Body of pancreas (tissue), 4 donors: ENCODE measurements at regions not wholly inside any gene's neighbourhood (a gene's known extent, or its start where the extent isn't known, plus 50 kb on each side); places are given as distances from the start of the nearest gene placed in this dataset.

ENCODE experiments used
- ATAC-seq: fragments of 150-250 bp; one replicate; pipeline ENCODE4 v1.9.1; 2016
- DNase-seq, 4 donors: peaks; one replicate each; pipeline ENCODE4 v3.0.0-alpha.2; 2019
- H3K27ac ChIP-seq, 4 donors: fragments of 200-600 bp; sonication (generic); 1 replicate in 3 of 4; 2 replicates in 1 of 4; pipeline versions ENCODE4 v1.5.1 to v1.6.1; 2016 to 2019; ENCODE audit warnings: mild to moderate bottlenecking in 1 of 4, mixed read lengths in 1 of 4, moderate library complexity in 1 of 4
- H3K27me3 ChIP-seq, 2 donors: fragments of 200-600 bp; sonication (generic); one replicate each; pipeline ENCODE4 v1.6.0; 2016; ENCODE audit warnings: mild to moderate bottlenecking in 1 of 2
- H3K36me3 ChIP-seq, 2 donors: fragments of 200-600 bp; sonication (generic); replicated peaks in 1 of 2; 2 replicates each; pipeline ENCODE4 v1.5.1; 2016; ENCODE audit warnings: low read depth in 2 of 2; ENCODE audit not compliant: insufficient read depth in 1 of 2
- H3K4me1 ChIP-seq: fragments of 200-600 bp; sonication (generic); one replicate; pipeline ENCODE4 v1.6.0; 2016
- H3K4me3 ChIP-seq, 2 donors: fragments of 200-600 bp; sonication (generic); 1 replicate in 1 of 2; 2 replicates in 1 of 2; pipeline ENCODE4 v1.5.1; 2016 to 2019
- H3K9me3 ChIP-seq, 3 donors: fragments of 200-600 bp; sonication (generic); 1 replicate in 2 of 3; 2 replicates in 1 of 3; pipeline ENCODE4 v1.5.1; 2016
- POLR2A ChIP-seq, 3 donors: fragments of 450-650 bp; IDR thresholded peaks; one replicate each; pipeline ENCODE4 v1.6.1; 2016; ENCODE audit warnings: antibody characterized with exemption in 3 of 3, mild to moderate bottlenecking in 2 of 3
- WGBS, 2 donors: methylation state at CpG; one replicate each; pipeline ENCODE4 v1.1.5; 2017; 5-methylcytosine and 5-hydroxymethylcytosine counted together
- intact Hi-C: fragments of 100-400 bp; cut with DNase I; formaldehyde crosslinking; loops from one replicate; pipeline ENCODE4 v1.15.1; 2023
- TF ChIP-seq, protein P1 (sequence below), 7 experiments: fragments of 450-650 bp in 4 of 7; fragments of 200-600 bp in 3 of 7; sonication (generic) in 3 of 7; IDR thresholded peaks; one replicate each; pipeline ENCODE4 v1.5.1; 2016 to 2019; ENCODE audit warnings: antibody characterized with exemption in 7 of 7

DNA sequence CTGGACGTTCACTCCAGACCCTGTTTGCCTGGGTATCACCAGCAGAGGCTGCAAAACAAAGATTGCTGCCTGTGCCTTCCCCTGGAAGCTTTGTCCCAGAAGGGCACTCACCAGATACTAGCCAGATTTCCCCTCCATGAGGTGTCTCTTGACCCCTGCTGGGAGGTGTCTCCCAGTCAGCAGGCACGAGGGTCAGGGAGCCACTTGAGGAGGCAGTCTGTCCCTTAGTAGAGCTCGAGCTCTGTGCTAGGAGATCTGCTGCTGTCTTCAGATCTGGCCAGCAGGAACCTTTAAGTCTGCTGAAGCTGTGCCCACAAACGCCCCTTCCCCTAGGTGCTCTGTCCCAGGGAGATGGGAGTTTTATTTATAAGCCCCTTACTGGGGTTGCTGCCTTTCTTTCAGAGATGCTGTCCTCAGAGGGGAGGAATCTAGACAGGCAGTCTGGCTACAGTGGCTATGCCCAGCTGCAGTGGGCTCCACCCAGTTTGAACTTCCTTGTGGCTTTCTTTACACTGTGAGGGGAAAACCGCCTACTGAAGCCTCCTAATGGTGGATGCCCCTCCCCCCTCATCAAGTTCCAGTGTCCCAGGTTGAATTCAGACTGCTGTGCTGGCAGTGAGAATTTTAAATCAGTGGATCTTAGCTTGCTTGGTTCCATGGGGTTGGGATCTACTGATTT, 253.9 kb downstream of the SPATA31D1 start:
- DNase-seq (no peak), ATAC-seq (no peak)
- TF ChIP-seq POLR2A (IDR thresholded peaks at IDR 0.05), result no peak
- TF ChIP-seq, protein P1, sequence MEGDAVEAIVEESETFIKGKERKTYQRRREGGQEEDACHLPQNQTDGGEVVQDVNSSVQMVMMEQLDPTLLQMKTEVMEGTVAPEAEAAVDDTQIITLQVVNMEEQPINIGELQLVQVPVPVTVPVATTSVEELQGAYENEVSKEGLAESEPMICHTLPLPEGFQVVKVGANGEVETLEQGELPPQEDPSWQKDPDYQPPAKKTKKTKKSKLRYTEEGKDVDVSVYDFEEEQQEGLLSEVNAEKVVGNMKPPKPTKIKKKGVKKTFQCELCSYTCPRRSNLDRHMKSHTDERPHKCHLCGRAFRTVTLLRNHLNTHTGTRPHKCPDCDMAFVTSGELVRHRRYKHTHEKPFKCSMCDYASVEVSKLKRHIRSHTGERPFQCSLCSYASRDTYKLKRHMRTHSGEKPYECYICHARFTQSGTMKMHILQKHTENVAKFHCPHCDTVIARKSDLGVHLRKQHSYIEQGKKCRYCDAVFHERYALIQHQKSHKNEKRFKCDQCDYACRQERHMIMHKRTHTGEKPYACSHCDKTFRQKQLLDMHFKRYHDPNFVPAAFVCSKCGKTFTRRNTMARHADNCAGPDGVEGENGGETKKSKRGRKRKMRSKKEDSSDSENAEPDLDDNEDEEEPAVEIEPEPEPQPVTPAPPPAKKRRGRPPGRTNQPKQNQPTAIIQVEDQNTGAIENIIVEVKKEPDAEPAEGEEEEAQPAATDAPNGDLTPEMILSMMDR (IDR thresholded peaks at IDR 0.05), result no peak
- H3K4me1 ChIP-seq, result no peaks in the 10 kb centered on the region
- H3K4me3 ChIP-seq, result no peak overlapping the region
- H3K27me3 ChIP-seq, result no peaks in the 10 kb centered on the region
- no peaks in the 10 kb centered on the region for H3K9me3 ChIP-seq
- H3K36me3 ChIP-seq, result no peaks in the 10 kb centered on the region
- WGBS, 2 donors, result 35 to 54% methylated on average over 4 to 5 of the region's 5 CpGs
- intact Hi-C loops, result no loop called here
- H3K27ac ChIP-seq, result no peak overlapping the region

DNA sequence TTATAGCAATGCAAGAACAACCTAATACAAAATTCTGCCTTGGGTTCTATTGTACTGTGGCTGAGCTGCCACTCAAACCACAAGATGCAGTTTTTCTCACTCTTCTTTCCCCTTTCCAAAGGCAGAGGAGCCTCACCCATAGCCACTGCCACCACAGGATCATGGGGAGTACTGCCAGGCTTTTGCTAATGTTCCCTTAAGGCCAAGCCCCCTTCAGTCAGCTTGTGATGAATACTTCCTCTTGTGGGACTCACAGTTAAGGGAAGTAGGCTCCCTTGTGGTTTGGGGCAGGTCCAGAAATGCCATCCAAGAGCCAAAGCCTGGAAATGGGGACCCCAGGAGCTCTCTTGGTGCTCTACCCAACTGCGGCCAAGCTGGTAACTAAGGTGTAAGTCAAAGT, 258.7 kb downstream of the SPATA31D1 start:
- no peak for TF ChIP-seq POLR2A (IDR thresholded peaks at IDR 0.05)
- TF ChIP-seq, protein P1 (IDR thresholded peaks at IDR 0.05), result no peak
- no peak for ATAC-seq
- no peak overlapping the region for H3K4me3 ChIP-seq

DNA sequence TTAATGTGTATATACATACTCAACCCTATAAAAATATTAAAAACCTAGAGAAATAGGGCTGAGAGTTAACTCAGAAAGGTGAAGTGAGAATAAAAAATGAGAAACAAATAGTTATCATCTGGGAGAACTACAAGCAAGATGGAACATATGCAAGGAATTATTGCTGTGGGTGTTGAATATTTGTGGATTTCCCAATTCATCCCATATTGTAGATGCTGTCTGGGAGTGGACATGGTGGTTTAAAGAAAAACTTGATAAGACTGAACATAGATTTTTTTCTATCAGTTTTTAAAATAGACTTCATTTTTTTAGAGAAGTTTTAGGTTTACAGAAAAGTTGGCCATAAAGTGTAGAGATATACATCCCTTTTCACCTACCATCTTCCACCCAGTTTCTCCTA, 263.5 kb downstream of the SPATA31D1 start:
- TF ChIP-seq POLR2A (IDR thresholded peaks at IDR 0.05), result no peak
- TF ChIP-seq, protein P1 (IDR thresholded peaks at IDR 0.05), result no peak
- DNase-seq, result no peak
- H3K27ac ChIP-seq, result no peak overlapping the region
- no peaks in the 10 kb centered on the region for H3K36me3 ChIP-seq
- intact Hi-C loops, result no loop called here
- H3K27me3 ChIP-seq, result no peaks in the 10 kb centered on the region
- no peak overlapping the region for H3K4me3 ChIP-seq
- no peak for ATAC-seq
- no peaks in the 10 kb centered on the region for H3K4me1 ChIP-seq
- no peaks in the 10 kb centered on the region for H3K9me3 ChIP-seq

More for the DNA sequence above, 258.7 kb downstream of the SPATA31D1 start:
- Histone ChIP-seq H3K4me1 (no peaks in the 10 kb centered on the region), H3K9me3 (no peaks in the 10 kb centered on the region), H3K27me3 (no peaks in the 10 kb centered on the region), H3K27ac (no peak overlapping the region), H3K36me3 (no peaks in the 10 kb centered on the region)
- intact Hi-C loops, result no loop called here
- peak in 2 of 4 donors; percentile 9 to 46 for DNase-seq
- 85 to 86% methylated on average over 1 of the region's 1 CpG for WGBS, 2 donors

DNA sequence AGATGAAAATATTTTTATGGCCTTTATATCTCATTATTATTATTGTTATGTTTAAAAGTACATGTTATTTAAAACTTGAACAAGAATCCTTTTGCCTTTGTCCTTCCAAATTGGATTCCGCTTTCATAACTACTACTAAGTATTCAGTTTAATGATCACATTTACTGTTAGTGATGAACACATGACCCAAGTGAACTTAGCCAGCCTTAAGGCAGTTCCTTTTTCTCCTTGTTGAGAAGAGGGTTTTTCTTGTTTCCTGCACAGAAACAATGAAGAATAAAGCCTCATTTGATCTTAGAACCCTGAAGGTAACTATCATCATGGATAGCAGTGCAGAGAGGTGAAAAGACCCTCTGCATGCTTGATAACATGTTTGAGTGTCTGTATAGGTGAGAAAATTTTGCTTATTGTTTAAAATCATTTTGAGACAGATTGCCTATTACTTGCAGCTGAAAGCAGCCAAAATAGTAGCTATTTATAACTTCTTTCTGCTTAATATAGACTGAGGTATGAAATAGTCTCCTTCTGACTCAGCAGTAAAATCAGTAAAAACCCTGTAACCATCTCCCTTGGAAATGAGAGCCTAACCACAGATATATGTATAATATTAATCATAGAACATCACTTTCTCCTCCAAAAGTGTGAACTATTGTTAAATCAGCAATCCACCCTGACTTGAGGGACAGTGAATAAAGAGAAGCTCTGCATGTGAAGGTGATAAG, 266.2 kb downstream of the SPATA31D1 start:
- Histone ChIP-seq H3K4me3 (no peak overlapping the region), H3K27me3 (no peaks in the 10 kb centered on the region), H3K4me1 (no peaks in the 10 kb centered on the region), H3K27ac (no peak overlapping the region), H3K9me3 (no peaks in the 10 kb centered on the region), H3K36me3 (no peaks in the 10 kb centered on the region)
- 83 to 94% methylated on average over 1 of the region's 1 CpG for WGBS, 2 donors
- no peak for DNase-seq
- TF ChIP-seq, protein P1 (IDR thresholded peaks at IDR 0.05), result no peak
- intact Hi-C loops, result no loop called here
- ATAC-seq, result no peak
